ENCODE measurements at regions not wholly inside any gene's neighbourhood (a gene's known extent, or its start where the extent isn't known, plus 50 kb on each side); places are given as distances from the start of the nearest gene placed in this dataset.

DNA sequence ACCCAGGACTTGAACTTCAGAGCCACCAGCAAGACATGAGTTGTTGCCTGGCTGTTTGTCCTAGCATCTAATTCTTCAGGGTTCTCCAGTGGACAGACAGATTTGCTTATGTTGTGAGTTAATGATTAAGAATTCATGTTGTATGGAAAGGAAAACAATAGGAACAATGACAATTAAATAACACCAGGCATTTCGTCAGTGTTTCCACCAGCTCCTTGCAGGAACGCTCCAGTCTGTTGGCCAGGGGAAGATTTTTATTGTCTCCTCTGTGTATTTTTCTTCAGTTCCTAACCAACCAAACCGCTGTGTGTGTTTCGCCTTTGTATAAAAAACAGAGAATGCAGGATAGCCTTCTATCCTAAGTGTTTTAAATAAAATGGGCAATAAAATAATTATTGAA is 64.4 kb upstream of the PTGFR start:
- no CpG with 5 or more reads among the region's 4 CpGs for WGBS (ENCODE audit: insufficient coverage)
- H3K27ac Mint-ChIP-seq: no peak overlapping the region
- intact Hi-C loops (cut with micrococcal nuclease): no loop called here

DNA sequence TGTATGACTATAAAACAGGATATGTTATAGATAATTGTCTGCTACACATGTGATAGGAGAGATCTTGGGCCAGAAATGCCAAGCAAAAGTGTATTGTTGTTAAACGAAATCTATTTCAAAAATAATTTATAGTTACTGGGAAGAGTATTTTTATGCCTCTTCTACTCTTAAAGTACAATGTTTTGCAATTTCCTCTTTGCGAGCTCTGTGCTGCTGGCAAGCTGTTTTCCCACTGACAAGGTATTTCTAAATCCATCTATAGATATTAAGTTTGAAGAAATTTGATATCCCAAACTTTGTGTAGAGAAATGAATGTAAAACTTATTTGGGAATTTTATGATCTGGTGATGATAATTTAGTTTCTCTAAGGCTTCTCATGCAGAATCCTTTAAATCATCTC is 63.3 kb upstream of the PTGFR start:
- H3K4me2 ChIP-seq (replicated peaks; ENCODE audit: extremely low read depth, low read length, poor library complexity, severe bottlenecking): peak overlapping the region; percentile 14
- Mint-ChIP-seq H3K4me3 (no peak overlapping the region), H3K36me3 (no peaks in the 10 kb centered on the region), H3K9me3 (peaks cover 0 to 6% (median 1%) of the 10 kb centered on the region in 7 donors), H3K4me1 (peaks cover 13% of the 10 kb centered on the region), H3K27me3 (ENCODE audit: low read depth in 3 of 3) (no peaks in the 10 kb centered on the region), H3K27ac (no peak overlapping the region)
- H3K79me2 ChIP-seq (ENCODE audit: insufficient read depth, low read length): no peaks in the 10 kb centered on the region
- no peak overlapping the region for H3K9ac ChIP-seq (ENCODE audit: insufficient read depth, low read length, poor library complexity, severe bottlenecking)
- intact Hi-C loops (cut with micrococcal nuclease): no loop called here
- no CpG with 5 or more reads among the region's 2 CpGs for WGBS (ENCODE audit: insufficient coverage)
- no peaks in the 10 kb centered on the region for H3K27me3 ChIP-seq (ENCODE audit: control insufficient read depth in 2 of 2, insufficient read depth in 2 of 2, low read length in 2 of 2)
- H3K9me3 ChIP-seq (replicated peaks in 1 of 2; ENCODE audit: control insufficient read depth in 1 of 2, insufficient read depth in 1 of 2, low read length in 2 of 2): no peaks in the 10 kb centered on the region
- no peak overlapping the region for H3K4me3 ChIP-seq (replicated peaks in 1 of 3; ENCODE audit: low read depth in 2 of 3, low read length in 3 of 3)
- H2AFZ ChIP-seq (ENCODE audit: insufficient read depth, low read depth, low read length, poor library complexity, severe bottlenecking): peak overlapping the region; percentile 6
- H3K36me3 ChIP-seq (replicated peaks in 1 of 2; ENCODE audit: control insufficient read depth in 1 of 2, insufficient read depth in 2 of 2, low read length in 2 of 2): no peaks in the 10 kb centered on the region
- no peaks in the 10 kb centered on the region for H4K20me1 ChIP-seq (ENCODE audit: insufficient read depth, low read length)
- TF ChIP-seq, protein P1, sequence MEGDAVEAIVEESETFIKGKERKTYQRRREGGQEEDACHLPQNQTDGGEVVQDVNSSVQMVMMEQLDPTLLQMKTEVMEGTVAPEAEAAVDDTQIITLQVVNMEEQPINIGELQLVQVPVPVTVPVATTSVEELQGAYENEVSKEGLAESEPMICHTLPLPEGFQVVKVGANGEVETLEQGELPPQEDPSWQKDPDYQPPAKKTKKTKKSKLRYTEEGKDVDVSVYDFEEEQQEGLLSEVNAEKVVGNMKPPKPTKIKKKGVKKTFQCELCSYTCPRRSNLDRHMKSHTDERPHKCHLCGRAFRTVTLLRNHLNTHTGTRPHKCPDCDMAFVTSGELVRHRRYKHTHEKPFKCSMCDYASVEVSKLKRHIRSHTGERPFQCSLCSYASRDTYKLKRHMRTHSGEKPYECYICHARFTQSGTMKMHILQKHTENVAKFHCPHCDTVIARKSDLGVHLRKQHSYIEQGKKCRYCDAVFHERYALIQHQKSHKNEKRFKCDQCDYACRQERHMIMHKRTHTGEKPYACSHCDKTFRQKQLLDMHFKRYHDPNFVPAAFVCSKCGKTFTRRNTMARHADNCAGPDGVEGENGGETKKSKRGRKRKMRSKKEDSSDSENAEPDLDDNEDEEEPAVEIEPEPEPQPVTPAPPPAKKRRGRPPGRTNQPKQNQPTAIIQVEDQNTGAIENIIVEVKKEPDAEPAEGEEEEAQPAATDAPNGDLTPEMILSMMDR (IDR thresholded peaks at IDR 0.05): no peak
- peaks cover 0 to 8% of the 10 kb centered on the region in 2 donors for H3K4me1 ChIP-seq (ENCODE audit: control insufficient read depth in 1 of 2, insufficient read depth in 2 of 2, low read length in 2 of 2)
- no peak overlapping the region for H3K27ac ChIP-seq (ENCODE audit: low read depth in 1 of 2, low read length in 2 of 2)
- no peak for DNase-seq

More for the DNA sequence above, 64.4 kb upstream of the PTGFR start:
- H3K79me2 ChIP-seq (ENCODE audit: insufficient read depth, low read length): no peaks in the 10 kb centered on the region
- no peak overlapping the region for H3K4me3 ChIP-seq (replicated peaks in 1 of 3; ENCODE audit: low read depth in 2 of 3, low read length in 3 of 3)
- no peak overlapping the region for H3K4me2 ChIP-seq (replicated peaks; ENCODE audit: extremely low read depth, low read length, poor library complexity, severe bottlenecking)
- no peaks in the 10 kb centered on the region for H3K9me3 ChIP-seq (replicated peaks in 1 of 2; ENCODE audit: control insufficient read depth in 1 of 2, insufficient read depth in 1 of 2, low read length in 2 of 2)
- H3K36me3 Mint-ChIP-seq: no peaks in the 10 kb centered on the region
- H3K27ac ChIP-seq (ENCODE audit: low read depth in 1 of 2, low read length in 2 of 2): no peak overlapping the region
- no peaks in the 10 kb centered on the region for H3K27me3 Mint-ChIP-seq (ENCODE audit: low read depth in 3 of 3)
- no peaks in the 10 kb centered on the region for H3K27me3 ChIP-seq (ENCODE audit: control insufficient read depth in 2 of 2, insufficient read depth in 2 of 2, low read length in 2 of 2)
- no peak overlapping the region for H3K4me3 Mint-ChIP-seq
- TF ChIP-seq, protein P1 (IDR thresholded peaks at IDR 0.05): no peak
- no peak for DNase-seq
- no peaks in the 10 kb centered on the region for H4K20me1 ChIP-seq (ENCODE audit: insufficient read depth, low read length)
- H3K36me3 ChIP-seq (replicated peaks in 1 of 2; ENCODE audit: control insufficient read depth in 1 of 2, insufficient read depth in 2 of 2, low read length in 2 of 2): no peaks in the 10 kb centered on the region
- H2AFZ ChIP-seq (ENCODE audit: insufficient read depth, low read depth, low read length, poor library complexity, severe bottlenecking): no peak overlapping the region
- H3K9ac ChIP-seq (ENCODE audit: insufficient read depth, low read length, poor library complexity, severe bottlenecking): no peak overlapping the region
- peaks cover 13% of the 10 kb centered on the region for H3K4me1 Mint-ChIP-seq
- H3K4me1 ChIP-seq (ENCODE audit: control insufficient read depth in 1 of 2, insufficient read depth in 2 of 2, low read length in 2 of 2): peaks cover 0 to 8% of the 10 kb centered on the region in 2 donors
- peaks cover 0 to 3% (median under 1%) of the 10 kb centered on the region in 7 donors for H3K9me3 Mint-ChIP-seq

Data from CD14-positive monocyte (primary cell).